ENCODE measurements at regions not wholly inside any gene's neighbourhood (a gene's known extent, or its start where the extent isn't known, plus 50 kb on each side); places are given as distances from the start of the nearest gene placed in this dataset.

DNA sequence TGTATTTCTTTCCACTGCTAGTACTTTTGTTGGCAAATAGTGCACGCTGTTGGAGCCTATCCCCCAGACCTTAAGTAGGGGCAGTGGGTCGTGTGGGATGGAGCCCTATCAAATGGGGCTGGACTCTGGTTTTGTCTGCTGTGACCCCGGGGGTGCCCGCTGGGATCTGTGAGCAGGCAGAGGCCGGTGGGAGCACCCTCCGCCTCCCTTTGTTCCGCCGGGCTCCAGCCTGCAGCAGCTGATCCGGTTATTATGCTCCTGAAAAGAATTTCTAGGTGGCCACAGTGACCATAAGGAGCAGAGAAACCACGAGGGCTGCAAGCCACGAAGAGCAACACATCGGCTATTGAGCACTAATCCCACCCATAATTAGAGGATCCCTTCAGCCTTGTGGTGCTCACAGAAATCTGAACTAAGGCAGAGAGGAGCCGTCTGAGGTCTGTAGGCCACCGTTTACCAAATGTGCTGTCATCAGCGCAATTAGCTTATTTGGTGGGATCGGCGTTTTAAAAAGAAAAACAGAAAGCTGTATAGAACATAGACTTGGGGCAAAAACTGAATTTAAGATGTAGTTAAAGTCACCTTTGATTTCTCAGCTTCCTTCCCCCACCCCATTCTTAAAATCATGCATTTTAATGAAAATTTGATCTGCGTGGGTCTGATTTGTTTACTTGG lies 598.3 kb upstream of the JAG1 start:
- no peak for DNase-seq (ENCODE audit: low spot score)
- no peak for ATAC-seq
- TF ChIP-seq, protein P1, sequence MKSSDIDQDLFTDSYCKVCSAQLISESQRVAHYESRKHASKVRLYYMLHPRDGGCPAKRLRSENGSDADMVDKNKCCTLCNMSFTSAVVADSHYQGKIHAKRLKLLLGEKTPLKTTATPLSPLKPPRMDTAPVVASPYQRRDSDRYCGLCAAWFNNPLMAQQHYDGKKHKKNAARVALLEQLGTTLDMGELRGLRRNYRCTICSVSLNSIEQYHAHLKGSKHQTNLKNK (CRISPR knock-in tag; IDR thresholded peaks at IDR 0.05): no peak
- TF ChIP-seq JAZF1 (CRISPR knock-in tag; IDR thresholded peaks at IDR 0.05): no peak
- TF ChIP-seq, protein P2, sequence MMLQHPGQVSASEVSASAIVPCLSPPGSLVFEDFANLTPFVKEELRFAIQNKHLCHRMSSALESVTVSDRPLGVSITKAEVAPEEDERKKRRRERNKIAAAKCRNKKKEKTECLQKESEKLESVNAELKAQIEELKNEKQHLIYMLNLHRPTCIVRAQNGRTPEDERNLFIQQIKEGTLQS (CRISPR knock-in tag; conservative IDR thresholded peaks at IDR 0.05): no peak
- no peak for TF ChIP-seq JUN (CRISPR knock-in tag; IDR thresholded peaks at IDR 0.05)
- no peak for TF ChIP-seq NFATC4 (CRISPR knock-in tag; IDR thresholded peaks at IDR 0.05)
- no peak for TF ChIP-seq FOXK1 (CRISPR knock-in tag; IDR thresholded peaks at IDR 0.05)
- TF ChIP-seq, protein P3, sequence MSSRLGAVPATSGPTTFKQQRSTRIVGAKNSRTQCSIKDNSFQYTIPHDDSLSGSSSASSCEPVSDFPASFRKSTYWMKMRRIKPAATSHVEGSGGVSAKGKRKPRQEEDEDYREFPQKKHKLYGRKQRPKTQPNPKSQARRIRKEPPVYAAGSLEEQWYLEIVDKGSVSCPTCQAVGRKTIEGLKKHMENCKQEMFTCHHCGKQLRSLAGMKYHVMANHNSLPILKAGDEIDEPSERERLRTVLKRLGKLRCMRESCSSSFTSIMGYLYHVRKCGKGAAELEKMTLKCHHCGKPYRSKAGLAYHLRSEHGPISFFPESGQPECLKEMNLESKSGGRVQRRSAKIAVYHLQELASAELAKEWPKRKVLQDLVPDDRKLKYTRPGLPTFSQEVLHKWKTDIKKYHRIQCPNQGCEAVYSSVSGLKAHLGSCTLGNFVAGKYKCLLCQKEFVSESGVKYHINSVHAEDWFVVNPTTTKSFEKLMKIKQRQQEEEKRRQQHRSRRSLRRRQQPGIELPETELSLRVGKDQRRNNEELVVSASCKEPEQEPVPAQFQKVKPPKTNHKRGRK (CRISPR knock-in tag; IDR thresholded peaks at IDR 0.05; ENCODE audit: borderline replicate concordance): no peak
- no peak for TF ChIP-seq HMGA2 (CRISPR knock-in tag; IDR thresholded peaks at IDR 0.05)
- no peak for TF ChIP-seq STAT6 (CRISPR knock-in tag; conservative IDR thresholded peaks at IDR 0.05; ENCODE audit: low read depth)
- TF ChIP-seq, protein P4, sequence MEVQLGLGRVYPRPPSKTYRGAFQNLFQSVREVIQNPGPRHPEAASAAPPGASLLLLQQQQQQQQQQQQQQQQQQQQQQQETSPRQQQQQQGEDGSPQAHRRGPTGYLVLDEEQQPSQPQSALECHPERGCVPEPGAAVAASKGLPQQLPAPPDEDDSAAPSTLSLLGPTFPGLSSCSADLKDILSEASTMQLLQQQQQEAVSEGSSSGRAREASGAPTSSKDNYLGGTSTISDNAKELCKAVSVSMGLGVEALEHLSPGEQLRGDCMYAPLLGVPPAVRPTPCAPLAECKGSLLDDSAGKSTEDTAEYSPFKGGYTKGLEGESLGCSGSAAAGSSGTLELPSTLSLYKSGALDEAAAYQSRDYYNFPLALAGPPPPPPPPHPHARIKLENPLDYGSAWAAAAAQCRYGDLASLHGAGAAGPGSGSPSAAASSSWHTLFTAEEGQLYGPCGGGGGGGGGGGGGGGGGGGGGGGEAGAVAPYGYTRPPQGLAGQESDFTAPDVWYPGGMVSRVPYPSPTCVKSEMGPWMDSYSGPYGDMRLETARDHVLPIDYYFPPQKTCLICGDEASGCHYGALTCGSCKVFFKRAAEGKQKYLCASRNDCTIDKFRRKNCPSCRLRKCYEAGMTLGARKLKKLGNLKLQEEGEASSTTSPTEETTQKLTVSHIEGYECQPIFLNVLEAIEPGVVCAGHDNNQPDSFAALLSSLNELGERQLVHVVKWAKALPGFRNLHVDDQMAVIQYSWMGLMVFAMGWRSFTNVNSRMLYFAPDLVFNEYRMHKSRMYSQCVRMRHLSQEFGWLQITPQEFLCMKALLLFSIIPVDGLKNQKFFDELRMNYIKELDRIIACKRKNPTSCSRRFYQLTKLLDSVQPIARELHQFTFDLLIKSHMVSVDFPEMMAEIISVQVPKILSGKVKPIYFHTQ (CRISPR knock-in tag; IDR thresholded peaks at IDR 0.05): no peak
- TF ChIP-seq TCF7 (CRISPR knock-in tag; IDR thresholded peaks at IDR 0.05; ENCODE audit: low read depth): no peak
- no peak for TF ChIP-seq PRRX2 (CRISPR knock-in tag; IDR thresholded peaks at IDR 0.05)
- no peak for TF ChIP-seq GRHL2 (CRISPR knock-in tag; IDR thresholded peaks at IDR 0.05; ENCODE audit: insufficient replicate concordance, severe bottlenecking)
- no peak for TF ChIP-seq RELA (CRISPR knock-in tag; IDR thresholded peaks at IDR 0.05; ENCODE audit: borderline replicate concordance)
- no peak for TF ChIP-seq FOXP1 (CRISPR knock-in tag; IDR thresholded peaks at IDR 0.05; ENCODE audit: borderline replicate concordance)
- no peak for TF ChIP-seq ETV6 (CRISPR knock-in tag; IDR thresholded peaks at IDR 0.05)
- TF ChIP-seq, protein P5, sequence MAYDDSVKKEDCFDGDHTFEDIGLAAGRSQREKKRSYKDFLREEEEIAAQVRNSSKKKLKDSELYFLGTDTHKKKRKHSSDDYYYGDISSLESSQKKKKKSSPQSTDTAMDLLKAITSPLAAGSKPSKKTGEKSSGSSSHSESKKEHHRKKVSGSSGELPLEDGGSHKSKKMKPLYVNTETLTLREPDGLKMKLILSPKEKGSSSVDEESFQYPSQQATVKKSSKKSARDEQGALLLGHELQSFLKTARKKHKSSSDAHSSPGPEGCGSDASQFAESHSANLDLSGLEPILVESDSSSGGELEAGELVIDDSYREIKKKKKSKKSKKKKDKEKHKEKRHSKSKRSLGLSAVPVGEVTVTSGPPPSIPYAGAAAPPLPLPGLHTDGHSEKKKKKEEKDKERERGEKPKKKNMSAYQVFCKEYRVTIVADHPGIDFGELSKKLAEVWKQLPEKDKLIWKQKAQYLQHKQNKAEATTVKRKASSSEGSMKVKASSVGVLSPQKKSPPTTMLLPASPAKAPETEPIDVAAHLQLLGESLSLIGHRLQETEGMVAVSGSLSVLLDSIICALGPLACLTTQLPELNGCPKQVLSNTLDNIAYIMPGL (CRISPR knock-in tag; IDR thresholded peaks at IDR 0.05): no peak
- no peak for TF ChIP-seq ZSCAN18 (CRISPR knock-in tag; IDR thresholded peaks at IDR 0.05)
- POLR2A ChIA-PET: no interaction called here
- Mint-ChIP-seq H3K36me3 (no peaks in the 10 kb centered on the region), H3K4me1 (peaks cover 68% of the 10 kb centered on the region), H3K27me3 (ENCODE audit: low read depth) (no peaks in the 10 kb centered on the region), H3K4me3 (no peak overlapping the region), H3K9me3 (no peaks in the 10 kb centered on the region), H3K27ac (no peak overlapping the region)
- CTCF ChIA-PET: interaction anchor here (0.6 to 1.5 kb wide), 3 partner anchors 212 to 600 kb away, joined by 3 to 7 read pairs (median 3); no protein-coding TSS in a partner anchor
